ENCODE measurements at regions not wholly inside any gene's neighbourhood (a gene's known extent, or its start where the extent isn't known, plus 50 kb on each side); places are given as distances from the start of the nearest gene placed in this dataset.

DNA sequence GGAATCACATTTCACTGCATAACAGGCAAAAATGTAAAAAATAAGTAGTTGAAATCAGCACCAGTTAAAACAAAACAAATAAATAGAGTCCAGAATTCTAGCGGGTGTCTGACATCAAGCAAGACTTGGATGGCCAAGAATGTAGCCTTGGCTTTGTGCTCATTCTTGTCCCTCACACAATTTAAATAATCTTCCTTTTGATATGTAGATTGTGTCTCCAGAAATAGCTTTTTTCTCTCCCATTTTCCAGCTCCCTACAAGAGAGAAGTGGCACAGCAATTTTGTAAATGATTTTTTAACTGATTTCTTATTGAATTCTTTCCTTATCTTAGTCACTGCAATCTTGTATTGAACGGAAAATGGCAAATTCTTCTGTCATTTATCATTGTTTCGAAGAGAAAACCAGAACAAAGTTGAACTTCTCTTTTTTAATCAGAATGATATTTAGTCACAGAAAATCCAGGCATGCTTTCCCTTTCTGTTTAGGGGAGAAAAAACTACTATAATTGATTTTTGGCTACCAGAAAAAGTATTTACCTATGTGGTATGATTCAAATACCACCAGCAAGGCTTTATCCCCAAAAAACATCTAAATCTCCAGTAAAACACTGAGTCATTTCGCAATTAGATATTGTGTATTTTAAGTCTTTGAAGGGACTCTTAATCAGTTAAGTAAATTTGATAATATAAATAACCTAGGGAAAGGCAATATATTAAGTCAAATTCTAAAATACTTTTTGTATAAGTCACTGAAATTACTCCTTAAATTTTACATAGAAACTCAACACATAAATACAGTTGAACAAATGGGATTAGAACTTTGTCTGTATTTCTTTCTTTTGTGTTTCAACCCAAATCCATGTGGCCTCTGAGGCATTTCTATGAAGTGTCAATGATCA is 481.7 kb downstream of the GBE1 start:
- intact Hi-C loops (cut with DNase I; ENCODE audit: low total_unique reads), result no loop called here
- DNase-seq (ENCODE audit: low spot score in 2 of 2), result no peak
- WGBS, 2 donors, result 67 to 72% methylated on average over 4 of the region's 4 CpGs
- no peak for TF ChIP-seq POLR2A (IDR thresholded peaks at IDR 0.05)
- TF ChIP-seq, protein P1, sequence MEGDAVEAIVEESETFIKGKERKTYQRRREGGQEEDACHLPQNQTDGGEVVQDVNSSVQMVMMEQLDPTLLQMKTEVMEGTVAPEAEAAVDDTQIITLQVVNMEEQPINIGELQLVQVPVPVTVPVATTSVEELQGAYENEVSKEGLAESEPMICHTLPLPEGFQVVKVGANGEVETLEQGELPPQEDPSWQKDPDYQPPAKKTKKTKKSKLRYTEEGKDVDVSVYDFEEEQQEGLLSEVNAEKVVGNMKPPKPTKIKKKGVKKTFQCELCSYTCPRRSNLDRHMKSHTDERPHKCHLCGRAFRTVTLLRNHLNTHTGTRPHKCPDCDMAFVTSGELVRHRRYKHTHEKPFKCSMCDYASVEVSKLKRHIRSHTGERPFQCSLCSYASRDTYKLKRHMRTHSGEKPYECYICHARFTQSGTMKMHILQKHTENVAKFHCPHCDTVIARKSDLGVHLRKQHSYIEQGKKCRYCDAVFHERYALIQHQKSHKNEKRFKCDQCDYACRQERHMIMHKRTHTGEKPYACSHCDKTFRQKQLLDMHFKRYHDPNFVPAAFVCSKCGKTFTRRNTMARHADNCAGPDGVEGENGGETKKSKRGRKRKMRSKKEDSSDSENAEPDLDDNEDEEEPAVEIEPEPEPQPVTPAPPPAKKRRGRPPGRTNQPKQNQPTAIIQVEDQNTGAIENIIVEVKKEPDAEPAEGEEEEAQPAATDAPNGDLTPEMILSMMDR (IDR thresholded peaks at IDR 0.05), result no peak
- H3K4me3 ChIP-seq (ENCODE audit: low read depth, poor library complexity, severe bottlenecking), result no peak overlapping the region

DNA sequence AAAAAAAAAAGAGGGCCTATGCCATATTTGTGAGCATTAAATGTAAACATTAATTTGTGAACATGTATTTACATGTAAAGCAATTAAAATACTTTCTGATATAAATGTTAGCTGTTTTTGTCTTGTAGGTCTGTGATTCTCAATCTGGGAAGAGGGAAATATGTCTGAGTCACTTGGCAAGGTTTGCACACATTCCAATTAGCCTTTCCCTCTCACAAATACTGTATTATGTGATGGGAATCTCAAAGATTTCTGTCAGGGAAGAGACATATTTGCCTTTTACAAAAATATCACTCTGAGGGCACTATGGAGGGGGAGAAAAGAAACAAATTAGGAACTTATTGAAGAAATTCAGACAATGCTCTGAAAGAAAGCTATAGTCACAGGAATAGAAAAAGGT is 483.6 kb downstream of the GBE1 start:
- intact Hi-C loops (cut with DNase I; ENCODE audit: low total_unique reads), result no loop called here
- no peak for TF ChIP-seq POLR2A (IDR thresholded peaks at IDR 0.05)
- TF ChIP-seq, protein P1 (IDR thresholded peaks at IDR 0.05), result no peak

DNA sequence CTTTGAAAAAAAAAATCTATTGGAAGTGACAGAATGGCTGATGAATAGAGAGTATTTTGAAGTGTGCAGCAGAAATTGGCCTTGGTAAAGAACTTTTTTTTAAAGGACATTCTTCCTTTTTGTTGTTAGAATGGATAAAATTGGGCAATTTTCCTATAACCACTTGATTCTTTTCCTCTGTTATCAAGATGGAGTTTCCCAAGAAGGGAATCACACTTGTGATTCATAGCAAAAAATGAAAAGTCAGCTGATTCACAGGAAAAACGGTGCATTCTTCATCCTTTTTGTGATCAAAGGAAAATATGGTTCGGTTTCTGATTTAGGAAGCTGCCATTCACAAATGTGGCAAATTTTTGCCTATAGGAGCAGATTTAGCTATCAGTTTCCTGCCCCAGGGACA is 486.8 kb downstream of the GBE1 start:
- 81 to 85% methylated on average over 2 of the region's 2 CpGs for WGBS, 2 donors
- no peak for TF ChIP-seq POLR2A (IDR thresholded peaks at IDR 0.05)
- TF ChIP-seq, protein P1 (IDR thresholded peaks at IDR 0.05), result no peak
- no peak overlapping the region for H3K4me3 ChIP-seq (ENCODE audit: low read depth, poor library complexity, severe bottlenecking)
- intact Hi-C loops (cut with DNase I; ENCODE audit: low total_unique reads), result no loop called here
- no peak for DNase-seq (ENCODE audit: low spot score in 2 of 2)

More for the DNA sequence above, 483.6 kb downstream of the GBE1 start:
- no peak overlapping the region for H3K4me3 ChIP-seq (ENCODE audit: low read depth, poor library complexity, severe bottlenecking)
- DNase-seq (ENCODE audit: low spot score in 2 of 2), result no peak

DNA sequence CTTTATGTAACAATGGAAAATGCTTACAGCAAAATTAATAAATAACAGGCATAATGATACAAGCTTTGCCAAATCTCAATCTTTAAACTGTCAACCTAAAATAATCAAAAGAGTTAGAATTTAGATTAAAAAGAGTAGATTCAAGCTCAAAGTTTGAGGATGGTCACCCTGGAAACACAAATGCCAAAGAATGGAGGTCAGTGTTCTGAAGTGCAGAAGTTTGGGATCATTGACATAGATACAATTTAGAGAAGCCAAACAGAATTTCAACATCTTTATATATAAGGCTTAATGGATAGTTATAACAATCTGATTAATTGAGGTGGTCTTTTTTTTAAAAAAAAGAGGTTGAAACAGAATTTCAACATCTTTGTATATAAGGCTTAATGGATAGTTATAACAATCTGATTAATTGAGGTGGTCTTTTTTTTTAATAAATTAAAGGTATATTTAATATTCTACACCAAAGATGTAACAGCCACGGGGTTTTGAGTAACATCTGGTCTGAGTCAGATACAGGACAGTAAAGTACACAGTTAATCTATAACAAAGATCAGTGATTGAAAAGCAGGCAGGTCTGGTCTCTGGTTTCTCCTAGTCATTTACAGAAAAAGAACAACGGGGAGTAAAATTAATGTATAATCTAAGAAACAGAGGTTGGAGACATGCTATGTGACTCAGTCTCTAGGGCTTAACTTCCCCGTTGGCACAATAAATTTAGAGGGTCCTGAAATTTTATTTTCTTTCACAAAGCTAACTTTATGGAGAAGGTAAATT is 490.7 kb downstream of the GBE1 start:
- no peak overlapping the region for H3K4me3 ChIP-seq (ENCODE audit: low read depth, poor library complexity, severe bottlenecking)
- DNase-seq (ENCODE audit: low spot score in 2 of 2), result no peak
- no peak for TF ChIP-seq POLR2A (IDR thresholded peaks at IDR 0.05)
- TF ChIP-seq, protein P1 (IDR thresholded peaks at IDR 0.05), result no peak
- intact Hi-C loops (cut with DNase I; ENCODE audit: low total_unique reads), result no loop called here
- WGBS, 2 donors, result 73 to 75% methylated on average over 3 of the region's 3 CpGs

DNA sequence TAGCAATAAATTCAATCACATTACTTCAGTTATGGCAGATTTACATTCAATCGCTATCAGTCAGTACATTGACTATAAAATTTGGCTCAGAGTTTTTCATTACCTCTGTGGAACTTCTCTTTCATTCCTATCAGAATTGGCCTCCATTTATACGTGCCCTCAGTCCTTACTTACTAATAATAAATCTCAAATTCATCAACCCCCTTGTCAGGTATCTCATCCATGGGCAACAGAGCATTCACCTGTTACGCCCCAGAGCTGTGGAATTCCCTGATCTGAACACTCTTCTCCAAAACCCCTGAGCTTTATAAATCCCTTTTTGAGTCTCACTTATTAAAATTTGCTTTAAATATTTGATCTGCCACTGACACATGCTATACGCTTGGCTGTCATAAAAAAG is 492.9 kb downstream of the GBE1 start:
- TF ChIP-seq, protein P1 (IDR thresholded peaks at IDR 0.05), result no peak
- no peak for TF ChIP-seq POLR2A (IDR thresholded peaks at IDR 0.05)
- intact Hi-C loops (cut with DNase I; ENCODE audit: low total_unique reads), result no loop called here
- WGBS, 2 donors, result 68 to 72% methylated on average over 4 of the region's 4 CpGs
- no peak for DNase-seq (ENCODE audit: low spot score in 2 of 2)
- no peak overlapping the region for H3K4me3 ChIP-seq (ENCODE audit: low read depth, poor library complexity, severe bottlenecking)
